H9 (cell line): ENCODE measurements at regions not wholly inside any gene's neighbourhood (a gene's known extent, or its start where the extent isn't known, plus 50 kb on each side); places are given as distances from the start of the nearest gene placed in this dataset.

Source experiments
- DNase-seq: peaks from one replicate; pipeline ENCODE4 v3.0.0-alpha.2; 2017
- H2AFZ ChIP-seq: one replicate; pipeline ENCODE4 v1.6.1; 2013; ENCODE audit warnings: mild to moderate bottlenecking, low read length, control low read depth, moderate library complexity
- H2AK5ac ChIP-seq: 2 replicates; pipeline ENCODE4 v1.6.1; 2013; ENCODE audit warnings: low read length, control low read depth, mixed read lengths; ENCODE audit not compliant: insufficient read length
- H2BK120ac ChIP-seq: one replicate; pipeline ENCODE4 v1.6.1; 2013; ENCODE audit warnings: low read depth, mild to moderate bottlenecking, low read length, control low read depth, inconsistent platforms; ENCODE audit not compliant: poor library complexity, severe bottlenecking
- H2BK12ac ChIP-seq: 2 replicates; pipeline ENCODE4 v1.6.1; 2013; ENCODE audit warnings: low read length, control low read depth, mixed read lengths, low read depth; ENCODE audit not compliant: insufficient read length
- H2BK15ac ChIP-seq: 2 replicates; pipeline ENCODE4 v1.6.1; 2013; ENCODE audit warnings: low read depth, low read length, control low read depth
- H2BK20ac ChIP-seq: one replicate; pipeline ENCODE4 v1.6.1; 2013; ENCODE audit warnings: low read depth, mild to moderate bottlenecking, low read length, control low read depth, inconsistent platforms; ENCODE audit not compliant: poor library complexity, severe bottlenecking
- H2BK5ac ChIP-seq: 2 replicates; pipeline ENCODE4 v1.6.1; 2013; ENCODE audit warnings: low read length, control low read depth, mixed read lengths; ENCODE audit not compliant: insufficient read length
- H3K14ac ChIP-seq: 2 replicates; pipeline ENCODE4 v1.6.1; 2013; ENCODE audit warnings: low read length, control low read depth; ENCODE audit not compliant: insufficient read depth
- H3K18ac ChIP-seq: 2 replicates; pipeline ENCODE4 v1.6.1; 2013; ENCODE audit warnings: low read depth, mild to moderate bottlenecking, mixed read lengths, low read length, control low read depth; ENCODE audit not compliant: insufficient read length
- H3K23ac ChIP-seq: 2 replicates; pipeline ENCODE4 v1.6.1; 2013; ENCODE audit warnings: low read length, control low read depth, mixed read lengths, low read depth; ENCODE audit not compliant: insufficient read length
- H3K23me2 ChIP-seq: 2 replicates; pipeline ENCODE4 v1.6.1; 2013; ENCODE audit warnings: low read depth, mild to moderate bottlenecking, mixed read lengths, low read length, control low read depth; ENCODE audit not compliant: insufficient read length, poor library complexity, severe bottlenecking
- H3K27ac ChIP-seq: 2 replicates; pipeline ENCODE4 v1.5.1; 2013; ENCODE audit warnings: low read length, control low read depth, mixed read lengths, low read depth; ENCODE audit not compliant: insufficient read length
- H3K27me3 ChIP-seq: 2 replicates; pipeline ENCODE4 v1.6.1; 2013; ENCODE audit warnings: low read length, control low read depth, inconsistent platforms; ENCODE audit not compliant: insufficient read depth
- H3K4ac ChIP-seq: 2 replicates; pipeline ENCODE4 v1.6.1; 2013; ENCODE audit warnings: low read depth, mild to moderate bottlenecking, control low read depth, inconsistent platforms, low read length, moderate library complexity
- H3K4me1 ChIP-seq: 2 replicates; pipeline ENCODE4 v1.6.1; 2013; ENCODE audit warnings: low read length, control low read depth, inconsistent platforms; ENCODE audit not compliant: insufficient read depth
- H3K4me2 ChIP-seq: 2 replicates; pipeline ENCODE4 v1.6.1; 2013; ENCODE audit warnings: low read length, control low read depth, mixed read lengths; ENCODE audit not compliant: insufficient read length, insufficient read depth
- H3K56ac ChIP-seq: 2 replicates; pipeline ENCODE4 v1.6.1; 2013; ENCODE audit warnings: low read depth, mild to moderate bottlenecking, mixed read lengths, low read length, control low read depth; ENCODE audit not compliant: insufficient read length
- H3K79me1 ChIP-seq: 2 replicates; pipeline ENCODE4 v1.6.1; 2013; ENCODE audit warnings: low read depth, mild to moderate bottlenecking, moderate library complexity, low read length, control low read depth, inconsistent platforms; ENCODE audit not compliant: insufficient read depth, poor library complexity, severe bottlenecking
- H3K79me2 ChIP-seq: 2 replicates; pipeline ENCODE4 v1.6.1; 2013; ENCODE audit warnings: low read length, control low read depth, inconsistent platforms; ENCODE audit not compliant: insufficient read depth
- H3K9ac ChIP-seq: 2 replicates; pipeline ENCODE4 v1.6.1; 2013; ENCODE audit warnings: low read length, control low read depth, mixed read lengths; ENCODE audit not compliant: insufficient read length; ENCODE audit errors: extremely low read depth
- H3K9me3 ChIP-seq: one replicate; pipeline ENCODE4 v1.6.1; 2013; ENCODE audit warnings: low read depth, low read length, inconsistent platforms; ENCODE audit not compliant: control insufficient read depth
- H3T11ph ChIP-seq: one replicate; pipeline ENCODE4 v1.6.1; 2013; ENCODE audit warnings: mild to moderate bottlenecking, low read length, control low read depth, inconsistent platforms
- H4K20me1 ChIP-seq: one replicate; pipeline ENCODE4 v1.6.1; 2013; ENCODE audit not compliant: control insufficient read depth, insufficient read length, insufficient read depth
- H4K5ac ChIP-seq: 2 replicates; pipeline ENCODE4 v1.6.1; 2013; ENCODE audit warnings: low read depth, mild to moderate bottlenecking, mixed read lengths, low read length, control low read depth; ENCODE audit not compliant: insufficient read length
- H4K8ac ChIP-seq: replicated peaks from 2 replicates; pipeline ENCODE4 v1.6.1; 2013; ENCODE audit warnings: low read length, control low read depth, mixed read lengths, low read depth; ENCODE audit not compliant: insufficient read length
- H4K91ac ChIP-seq: 2 replicates; pipeline ENCODE4 v1.6.1; 2013; ENCODE audit warnings: low read depth, mild to moderate bottlenecking, moderate library complexity, mixed read lengths, low read length, control low read depth; ENCODE audit not compliant: insufficient read length
- H3K27ac Mint-ChIP-seq, 3 experiments: 2 replicates in 2 of 3; 3 replicates in 1 of 3; pipeline ENCODE4 v1.8.0; 2020 to 2021; ENCODE audit warnings: mixed read lengths in 3 of 3, mild to moderate bottlenecking in 1 of 3, moderate library complexity in 1 of 3
- H3K27me3 Mint-ChIP-seq: 2 replicates; pipeline ENCODE4 v1.8.0; 2021; ENCODE audit warnings: low read depth, mild to moderate bottlenecking, moderate library complexity, mixed read lengths
- H3K36me3 Mint-ChIP-seq, 3 experiments: 2 replicates in 2 of 3; 3 replicates in 1 of 3; pipeline ENCODE4 v1.8.0; 2020 to 2021; ENCODE audit warnings: low read depth in 3 of 3, mixed read lengths in 3 of 3; ENCODE audit not compliant: insufficient read depth in 1 of 3
- H3K4me1 Mint-ChIP-seq, 2 experiments: 2 replicates each; pipeline ENCODE4 v1.8.0; 2020; ENCODE audit warnings: mixed read lengths in 2 of 2
- H3K4me3 Mint-ChIP-seq, 2 experiments: 2 replicates in 1 of 2; 3 replicates in 1 of 2; pipeline ENCODE4 v1.8.0; 2020 to 2021; ENCODE audit warnings: mild to moderate bottlenecking in 2 of 2, mixed read lengths in 2 of 2, moderate library complexity in 1 of 2
- H3K9me3 Mint-ChIP-seq, 2 experiments: 2 replicates in 1 of 2; 3 replicates in 1 of 2; pipeline ENCODE4 v1.8.0; 2020; ENCODE audit warnings: mild to moderate bottlenecking in 2 of 2, mixed read lengths in 2 of 2, moderate library complexity in 1 of 2
- WGBS: extraction: QIAGEN DNeasy Blood & Tissue Kit; methylation state at CpG from one replicate; pipeline ENCODE4 v1.1.7; 2013; ENCODE audit warnings: missing lambda C conversion rate, low lambda C conversion rate, mixed read lengths; ENCODE audit not compliant: insufficient read length; ENCODE audit errors: extremely low coverage; 5-methylcytosine and 5-hydroxymethylcytosine counted together
- TF ChIP-seq, protein P1 (sequence below): fragments of 200-600 bp; sonication (generic); conservative IDR thresholded peaks from 3 replicates; pipeline ENCODE4 v1.8.0; 2021; ENCODE audit warnings: antibody characterized with exemption, mild to moderate bottlenecking

DNA sequence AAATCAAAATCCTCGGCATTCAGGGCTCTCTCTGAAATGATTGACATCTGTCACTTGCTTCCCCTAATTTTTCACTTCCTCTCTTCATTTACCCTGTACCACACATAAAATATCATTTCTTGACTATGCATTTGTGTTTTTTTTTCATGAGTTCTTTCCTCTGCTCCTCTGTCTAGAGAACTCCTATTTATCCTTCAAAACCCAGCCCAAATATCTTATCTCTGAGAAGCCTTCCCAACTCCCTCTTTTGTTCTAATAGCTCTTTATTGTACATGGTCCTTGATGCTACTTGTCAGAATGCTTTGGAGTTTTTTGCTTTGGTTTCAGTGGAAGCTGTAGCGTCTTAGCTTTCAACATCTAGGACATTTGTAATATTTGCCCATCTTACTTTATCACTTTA is 190.2 kb upstream of the CTBP2 start:
- Histone ChIP-seq H3K4ac (no peak overlapping the region), H2BK15ac (no peak overlapping the region), H3K4me2 (no peak overlapping the region), H3K23ac (no peak overlapping the region), H4K20me1 (no peaks in the 10 kb centered on the region), H3K56ac (no peak overlapping the region), H3K18ac (no peak overlapping the region), H4K91ac (no peak overlapping the region), H3K14ac (no peak overlapping the region), H2AK5ac (no peak overlapping the region), H2BK20ac (no peak overlapping the region), H3K79me2 (no peaks in the 10 kb centered on the region), H3K9ac (no peak overlapping the region), H4K8ac (no peak overlapping the region), H3K23me2 (no peaks in the 10 kb centered on the region), H3K79me1 (no peaks in the 10 kb centered on the region), H2BK12ac (no peak overlapping the region), H3T11ph (no peak overlapping the region), H2AFZ (no peak overlapping the region), H3K4me1 (no peaks in the 10 kb centered on the region), H3K27ac (no peak overlapping the region), H4K5ac (no peak overlapping the region), H3K9me3 (no peaks in the 10 kb centered on the region), H2BK5ac (no peak overlapping the region), H2BK120ac (no peak overlapping the region), H3K27me3 (no peaks in the 10 kb centered on the region)
- WGBS: no CpG with 5 or more reads among the region's 2 CpGs
- peaks cover 0 to 7% of the 10 kb centered on the region in 2 experiments; a peak in 3 of 5 replicates for H3K9me3 Mint-ChIP-seq
- H3K4me1 Mint-ChIP-seq: peaks cover 5 to 8% of the 10 kb centered on the region in 2 experiments; a peak in 3 of 4 replicates
- H3K4me3 Mint-ChIP-seq: no peak overlapping the region
- H3K27me3 Mint-ChIP-seq: no peaks in the 10 kb centered on the region
- H3K36me3 Mint-ChIP-seq: peaks cover 0 to 5% (median 0%) of the 10 kb centered on the region in 3 experiments; a peak in 1 of 7 replicates
- H3K27ac Mint-ChIP-seq: no peak overlapping the region
- no peak for DNase-seq
- TF ChIP-seq, protein P1, sequence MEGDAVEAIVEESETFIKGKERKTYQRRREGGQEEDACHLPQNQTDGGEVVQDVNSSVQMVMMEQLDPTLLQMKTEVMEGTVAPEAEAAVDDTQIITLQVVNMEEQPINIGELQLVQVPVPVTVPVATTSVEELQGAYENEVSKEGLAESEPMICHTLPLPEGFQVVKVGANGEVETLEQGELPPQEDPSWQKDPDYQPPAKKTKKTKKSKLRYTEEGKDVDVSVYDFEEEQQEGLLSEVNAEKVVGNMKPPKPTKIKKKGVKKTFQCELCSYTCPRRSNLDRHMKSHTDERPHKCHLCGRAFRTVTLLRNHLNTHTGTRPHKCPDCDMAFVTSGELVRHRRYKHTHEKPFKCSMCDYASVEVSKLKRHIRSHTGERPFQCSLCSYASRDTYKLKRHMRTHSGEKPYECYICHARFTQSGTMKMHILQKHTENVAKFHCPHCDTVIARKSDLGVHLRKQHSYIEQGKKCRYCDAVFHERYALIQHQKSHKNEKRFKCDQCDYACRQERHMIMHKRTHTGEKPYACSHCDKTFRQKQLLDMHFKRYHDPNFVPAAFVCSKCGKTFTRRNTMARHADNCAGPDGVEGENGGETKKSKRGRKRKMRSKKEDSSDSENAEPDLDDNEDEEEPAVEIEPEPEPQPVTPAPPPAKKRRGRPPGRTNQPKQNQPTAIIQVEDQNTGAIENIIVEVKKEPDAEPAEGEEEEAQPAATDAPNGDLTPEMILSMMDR: no peak
